ENCODE measurements at regions not wholly inside any gene's neighbourhood (a gene's known extent, or its start where the extent isn't known, plus 50 kb on each side); places are given as distances from the start of the nearest gene placed in this dataset.
"Not testable (repeated sequence)": the region's sequence is repeated elsewhere in the genome, so short reads cannot be mapped to it uniquely, and the experiment has no call there.

- H3K4me1 ChIP-seq: no peaks in the 10 kb centered on the region
- H3K27ac ChIP-seq: no peak overlapping the region
- no peaks in the 10 kb centered on the region for H3K36me3 ChIP-seq (replicated peaks in 1 of 2; ENCODE audit: insufficient read depth in 1 of 2, low read depth in 2 of 2)
- no peak for TF ChIP-seq POLR2A (IDR thresholded peaks at IDR 0.05)
- TF ChIP-seq, protein P1, sequence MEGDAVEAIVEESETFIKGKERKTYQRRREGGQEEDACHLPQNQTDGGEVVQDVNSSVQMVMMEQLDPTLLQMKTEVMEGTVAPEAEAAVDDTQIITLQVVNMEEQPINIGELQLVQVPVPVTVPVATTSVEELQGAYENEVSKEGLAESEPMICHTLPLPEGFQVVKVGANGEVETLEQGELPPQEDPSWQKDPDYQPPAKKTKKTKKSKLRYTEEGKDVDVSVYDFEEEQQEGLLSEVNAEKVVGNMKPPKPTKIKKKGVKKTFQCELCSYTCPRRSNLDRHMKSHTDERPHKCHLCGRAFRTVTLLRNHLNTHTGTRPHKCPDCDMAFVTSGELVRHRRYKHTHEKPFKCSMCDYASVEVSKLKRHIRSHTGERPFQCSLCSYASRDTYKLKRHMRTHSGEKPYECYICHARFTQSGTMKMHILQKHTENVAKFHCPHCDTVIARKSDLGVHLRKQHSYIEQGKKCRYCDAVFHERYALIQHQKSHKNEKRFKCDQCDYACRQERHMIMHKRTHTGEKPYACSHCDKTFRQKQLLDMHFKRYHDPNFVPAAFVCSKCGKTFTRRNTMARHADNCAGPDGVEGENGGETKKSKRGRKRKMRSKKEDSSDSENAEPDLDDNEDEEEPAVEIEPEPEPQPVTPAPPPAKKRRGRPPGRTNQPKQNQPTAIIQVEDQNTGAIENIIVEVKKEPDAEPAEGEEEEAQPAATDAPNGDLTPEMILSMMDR (IDR thresholded peaks at IDR 0.05): no peak
- ATAC-seq (no peak), DNase-seq (no peak)
- intact Hi-C loops (cut with DNase I): no loop called here
- no peak overlapping the region for H3K4me3 ChIP-seq
- H3K27me3 ChIP-seq: no peaks in the 10 kb centered on the region
- H3K9me3 ChIP-seq: no peaks in the 10 kb centered on the region
- WGBS, 2 donors: 56 to 61% methylated on average over 8 of the region's 8 CpGs
These were observed 177.7 kb upstream of the SULF2 start for GRCh38 chr20:47963022-47963421.

GRCh38 chr20:47962286-47962963 is 177.1 kb upstream of the SULF2 start:
- TF ChIP-seq, protein P1 (IDR thresholded peaks at IDR 0.05): no peak
- no peak for TF ChIP-seq POLR2A (IDR thresholded peaks at IDR 0.05)
- no peak for DNase-seq
- Histone ChIP-seq H3K36me3 (replicated peaks in 1 of 2; ENCODE audit: insufficient read depth in 1 of 2, low read depth in 2 of 2) (no peaks in the 10 kb centered on the region), H3K27ac (no peak overlapping the region), H3K27me3 (no peaks in the 10 kb centered on the region), H3K4me3 (no peak overlapping the region), H3K4me1 (no peaks in the 10 kb centered on the region), H3K9me3 (no peaks in the 10 kb centered on the region)
- 53 to 63% methylated on average over 6 to 7 of the region's 7 CpGs for WGBS, 2 donors
- ATAC-seq: no peak
- intact Hi-C loops (cut with DNase I): no loop called here

- intact Hi-C loops (cut with DNase I): no loop called here
- 53 to 61% methylated on average over 7 of the region's 7 CpGs for WGBS, 2 donors
These were observed 175.7 kb upstream of the SULF2 start for GRCh38 chr20:47960769-47961541.

DNA sequence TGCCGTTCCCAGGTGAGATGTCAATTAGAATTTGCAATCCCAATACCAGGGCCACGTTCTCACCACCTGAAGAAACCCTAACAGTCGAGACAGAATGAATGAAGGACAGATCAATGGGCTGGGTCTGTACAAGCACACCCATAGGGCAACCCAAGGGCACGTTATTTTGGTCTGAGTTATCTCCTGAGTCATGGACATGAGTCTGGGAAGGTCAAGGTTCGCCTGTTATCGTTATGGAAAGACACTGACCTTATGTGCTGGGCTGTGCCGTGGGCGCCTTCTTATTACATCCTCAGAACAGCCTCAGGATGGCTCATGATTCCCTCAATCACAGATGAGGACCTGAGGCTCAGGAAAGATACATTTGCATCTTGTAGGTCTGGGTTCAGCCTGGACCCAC is 175.0 kb upstream of the SULF2 start:
- H3K27me3 ChIP-seq: no peaks in the 10 kb centered on the region
- TF ChIP-seq, protein P1 (IDR thresholded peaks at IDR 0.05): no peak
- TF ChIP-seq POLR2A (IDR thresholded peaks at IDR 0.05): no peak
- no peaks in the 10 kb centered on the region for H3K36me3 ChIP-seq (replicated peaks in 1 of 2; ENCODE audit: insufficient read depth in 1 of 2, low read depth in 2 of 2)
- intact Hi-C loops (cut with DNase I): no loop called here
- WGBS, 2 donors: 44 to 45% methylated on average over 7 to 8 of the region's 8 CpGs
- no peak for ATAC-seq
- no peak for DNase-seq
- no peak overlapping the region for H3K4me3 ChIP-seq
- no peak overlapping the region for H3K27ac ChIP-seq
- H3K4me1 ChIP-seq: no peaks in the 10 kb centered on the region
- H3K9me3 ChIP-seq: no peaks in the 10 kb centered on the region

More at GRCh38 chr20:47960769-47961541, 175.7 kb upstream of the SULF2 start:
- TF ChIP-seq, protein P1 (IDR thresholded peaks at IDR 0.05): no peak
- no peak for TF ChIP-seq POLR2A (IDR thresholded peaks at IDR 0.05)
- Histone ChIP-seq H3K27me3 (no peaks in the 10 kb centered on the region), H3K4me1 (no peaks in the 10 kb centered on the region), H3K4me3 (no peak overlapping the region), H3K27ac (no peak overlapping the region), H3K9me3 (no peaks in the 10 kb centered on the region), H3K36me3 (replicated peaks in 1 of 2; ENCODE audit: insufficient read depth in 1 of 2, low read depth in 2 of 2) (no peaks in the 10 kb centered on the region)
- DNase-seq: no peak
- no peak for ATAC-seq

GRCh38 chr20:47957989-47958801 is 172.9 kb upstream of the SULF2 start:
- H3K9me3 ChIP-seq; intact Hi-C loops (cut with DNase I); ATAC-seq: not testable (repeated sequence)

More at GRCh38 chr20:47957989-47958801, 172.9 kb upstream of the SULF2 start:
- not testable (repeated sequence) for H3K36me3 ChIP-seq (replicated peaks in 1 of 2; ENCODE audit: insufficient read depth in 1 of 2, low read depth in 2 of 2); DNase-seq; H3K4me1 ChIP-seq; H3K27me3 ChIP-seq; H3K4me3 ChIP-seq; H3K27ac ChIP-seq
- WGBS, 2 donors: 62 to 70% methylated on average over 11 to 16 of the region's 16 CpGs

Measured in body of pancreas (tissue), 4 donors.